H1 (cell line): ENCODE measurements at regions not wholly inside any gene's neighbourhood (a gene's known extent, or its start where the extent isn't known, plus 50 kb on each side); places are given as distances from the start of the nearest gene placed in this dataset.

Experiments used
- CTCF ChIA-PET: fragments of 300-600 bp; sonication (Branson Sonifier 250); formaldehyde crosslinking; loops from one replicate; lab custom pipeline; 2021; ENCODE audit not compliant: partially characterized antibody; lab: Charles Lee
- POLR2A ChIA-PET: fragments of 300-600 bp; sonication (Branson Sonifier 250); formaldehyde crosslinking; loops from one replicate; lab custom pipeline; 2021; ENCODE audit warnings: inconsistent platforms; ENCODE audit not compliant: partially characterized antibody; lab: Charles Lee
- DNase-seq, 2 experiments: peaks; one replicate each; pipeline versions ENCODE4 v3.0.0 to v3.0.0-alpha.2; 2010 to 2022; ENCODE audit warnings: low spot score in 2 of 2, low read depth in 1 of 2, mixed read lengths in 1 of 2
- FAIRE-seq: peaks from 2 replicates; lab custom pipeline; 2011; peaks lifted over from hg19 to GRCh38; lab: Jason Lieb, UNC
- H2AFZ ChIP-seq: 2 replicates; pipeline ENCODE4 v1.8.1; 2012; ENCODE audit warnings: low read length, inconsistent platforms
- H2AK5ac ChIP-seq: 2 replicates; pipeline ENCODE4 v1.6.1; 2013; ENCODE audit warnings: low read depth, low read length
- H2BK120ac ChIP-seq: replicated peaks from 2 replicates; pipeline ENCODE3; 2013; ENCODE audit warnings: low read depth, low read length, inconsistent platforms
- H2BK12ac ChIP-seq: 2 replicates; pipeline ENCODE4 v1.6.1; 2013; ENCODE audit warnings: low read depth, low read length
- H2BK15ac ChIP-seq: 2 replicates; pipeline ENCODE4 v1.6.1; 2013; ENCODE audit warnings: low read length
- H2BK20ac ChIP-seq: 2 replicates; pipeline ENCODE4 v1.6.1; 2013; ENCODE audit warnings: low read length
- H2BK5ac ChIP-seq: 2 replicates; pipeline ENCODE4 v1.6.1; 2013; ENCODE audit warnings: low read depth, low read length
- H3K14ac ChIP-seq: 2 replicates; pipeline ENCODE4 v1.6.1; 2013; ENCODE audit warnings: inconsistent platforms; ENCODE audit not compliant: insufficient read length
- H3K18ac ChIP-seq: 2 replicates; pipeline ENCODE4 v1.6.1; 2013; ENCODE audit warnings: low read length; ENCODE audit errors: extremely low read depth
- H3K23ac ChIP-seq: 2 replicates; pipeline ENCODE4 v1.6.1; 2013; ENCODE audit warnings: inconsistent platforms; ENCODE audit not compliant: insufficient read length
- H3K23me2 ChIP-seq: 2 replicates; pipeline ENCODE4 v1.6.1; 2013; ENCODE audit warnings: low read depth, low read length
- H3K27ac ChIP-seq: 2 replicates; pipeline ENCODE4 v1.6.1; 2011; ENCODE audit warnings: low read depth, low read length, inconsistent platforms
- H3K27me3 ChIP-seq, 4 experiments: replicated peaks in 1 of 4; 1 replicate in 1 of 4; 2 replicates in 3 of 4; pipeline versions ENCODE4 v1.6.1 to v1.8.1; 2011 to 2013; ENCODE audit warnings: low read length in 3 of 4, mild to moderate bottlenecking in 3 of 4, inconsistent platforms in 2 of 4, mixed read lengths in 2 of 4, moderate library complexity in 1 of 4; ENCODE audit not compliant: control insufficient read depth in 3 of 4, insufficient read depth in 3 of 4; ENCODE audit errors: extremely low read depth in 1 of 4
- H3K36me3 ChIP-seq, 4 experiments: 2 replicates each; pipeline versions ENCODE4 v1.6.1 to v1.8.1; 2011 to 2013; ENCODE audit warnings: mild to moderate bottlenecking in 4 of 4, low read length in 3 of 4, moderate library complexity in 2 of 4, control low read depth in 1 of 4, inconsistent platforms in 1 of 4; ENCODE audit not compliant: insufficient read depth in 4 of 4, control insufficient read depth in 2 of 4
- H3K4ac ChIP-seq: replicated peaks from 2 replicates; pipeline ENCODE3; 2013; ENCODE audit warnings: low read length, low read depth, mixed read lengths, inconsistent platforms; ENCODE audit not compliant: insufficient read length
- H3K4me1 ChIP-seq, 4 experiments: replicated peaks in 1 of 4; 1 replicate in 1 of 4; 2 replicates in 3 of 4; pipeline versions ENCODE4 v1.6.1 to v1.8.1; 2011 to 2013; ENCODE audit warnings: low read length in 3 of 4, inconsistent platforms in 2 of 4, mixed read lengths in 1 of 4; ENCODE audit not compliant: insufficient read depth in 4 of 4, control insufficient read depth in 3 of 4
- H3K4me2 ChIP-seq, 2 experiments: 2 replicates each; pipeline versions ENCODE4 v1.6.1 to v1.8.1; 2011 to 2013; ENCODE audit warnings: low read depth in 2 of 2, low read length in 2 of 2, control low read depth in 1 of 2, inconsistent platforms in 1 of 2, mild to moderate bottlenecking in 1 of 2; ENCODE audit not compliant: insufficient read depth in 1 of 2
- H3K4me3 ChIP-seq, 4 experiments: fragments of 200-600, 300-600 bp in 1 of 4; sonication (generic), shearing (Covaris generic), sonication (Bioruptor Twin) in 1 of 4; 2 replicates each; pipeline versions ENCODE4 v1.5.1 to v1.8.1; 2011 to 2016; ENCODE audit warnings: low read length in 4 of 4, low read depth in 3 of 4, control low read depth in 2 of 4, inconsistent platforms in 2 of 4, mild to moderate bottlenecking in 2 of 4, mixed read lengths in 1 of 4, moderate library complexity in 1 of 4; ENCODE audit not compliant: insufficient read depth in 2 of 4; ENCODE audit errors: extremely low read depth in 1 of 4
- H3K56ac ChIP-seq: replicated peaks from 2 replicates; pipeline ENCODE3; 2013; ENCODE audit warnings: low read depth, mild to moderate bottlenecking, mixed read lengths, low read length, inconsistent platforms; ENCODE audit not compliant: insufficient read length
- H3K79me1 ChIP-seq: 2 replicates; pipeline ENCODE4 v1.6.1; 2013; ENCODE audit warnings: low read depth, low read length, control low read depth
- H3K79me2 ChIP-seq, 2 experiments: 2 replicates each; pipeline versions ENCODE4 v1.6.1 to v1.8.1; 2012 to 2013; ENCODE audit warnings: low read length in 2 of 2, mild to moderate bottlenecking in 2 of 2, inconsistent platforms in 1 of 2; ENCODE audit not compliant: insufficient read depth in 2 of 2, control insufficient read depth in 1 of 2
- H3K9ac ChIP-seq, 4 experiments: replicated peaks in 1 of 4; 1 replicate in 1 of 4; 2 replicates in 3 of 4; pipeline versions ENCODE4 v1.6.1 to v1.8.1; 2011 to 2013; ENCODE audit warnings: low read depth in 3 of 4, low read length in 3 of 4, control low read depth in 2 of 4, mild to moderate bottlenecking in 2 of 4, moderate library complexity in 2 of 4, inconsistent platforms in 1 of 4; ENCODE audit errors: extremely low read depth in 1 of 4
- H3K9me3 ChIP-seq, 2 experiments: 2 replicates each; pipeline versions ENCODE4 v1.6.1 to v1.8.1; 2012 to 2013; ENCODE audit warnings: mild to moderate bottlenecking in 2 of 2, moderate library complexity in 2 of 2, control low read depth in 1 of 2, inconsistent platforms in 1 of 2, low read depth in 1 of 2, low read length in 1 of 2, mixed read lengths in 1 of 2; ENCODE audit not compliant: insufficient read depth in 2 of 2
- H4K20me1 ChIP-seq, 2 experiments: replicated peaks in 1 of 2; 2 replicates each; pipeline versions ENCODE3 to v1.8.1; 2011 to 2013; ENCODE audit warnings: inconsistent platforms in 2 of 2, low read length in 2 of 2, mild to moderate bottlenecking in 1 of 2; ENCODE audit not compliant: insufficient read depth in 2 of 2, control insufficient read depth in 1 of 2
- H4K5ac ChIP-seq: 2 replicates; pipeline ENCODE4 v1.6.1; 2013; ENCODE audit warnings: low read length, low read depth, mixed read lengths, inconsistent platforms; ENCODE audit not compliant: insufficient read length
- H4K8ac ChIP-seq: 2 replicates; pipeline ENCODE4 v1.8.0; 2013; ENCODE audit warnings: mild to moderate bottlenecking, moderate library complexity, low read length, inconsistent platforms; ENCODE audit not compliant: insufficient read depth; ENCODE audit errors: extremely low read depth
- H4K91ac ChIP-seq: replicated peaks from 2 replicates; pipeline ENCODE3; 2013; ENCODE audit warnings: low read length, mixed read lengths, inconsistent platforms; ENCODE audit not compliant: insufficient read length
- CEBPB ChIP-seq: IDR thresholded peaks from 2 replicates; pipeline ENCODE4 v1.6.1; 2012; ENCODE audit warnings: low read depth, low read length
- CTBP2 ChIP-seq: IDR thresholded peaks from 2 replicates; pipeline ENCODE4 v1.7.0; 2011; ENCODE audit warnings: borderline replicate concordance, mild to moderate bottlenecking, moderate library complexity, mixed read lengths, low read length; ENCODE audit not compliant: insufficient read depth, insufficient read length
- EGR1 ChIP-seq: IDR thresholded peaks from 2 replicates; pipeline ENCODE4 v1.6.1; 2011; ENCODE audit warnings: low read depth, low read length, borderline replicate concordance
- KDM5A ChIP-seq: fragments of 200-600 bp; IDR thresholded peaks from 2 replicates; pipeline ENCODE4 v1.7.1; 2012; ENCODE audit warnings: mild to moderate bottlenecking, low read length, inconsistent platforms, mixed read lengths
- POLR2AphosphoS5 ChIP-seq: IDR thresholded peaks from 2 replicates; pipeline ENCODE4 v1.6.1; 2011; ENCODE audit warnings: low read depth, low read length
- POU5F1 ChIP-seq: IDR thresholded peaks from 2 replicates; pipeline ENCODE4 v1.6.1; 2011; ENCODE audit warnings: low read depth, mild to moderate bottlenecking, low read length, moderate library complexity
- RNF2 ChIP-seq: fragments of 200-900, 300-1000 bp; sonication (generic); IDR thresholded peaks from 2 replicates; pipeline ENCODE4 v1.7.1; 2016; ENCODE audit warnings: borderline replicate concordance, low read depth, mild to moderate bottlenecking, antibody characterized with exemption, low read length; ENCODE audit not compliant: poor library complexity, severe bottlenecking; ENCODE audit errors: missing control alignments
- SIN3A ChIP-seq, 2 experiments: IDR thresholded peaks in 1 of 2; conservative IDR thresholded peaks in 1 of 2; 2 replicates each; pipeline ENCODE4 v1.6.1; 2011 to 2012; ENCODE audit warnings: low read length in 2 of 2, improper control_type of control experiment in 1 of 2, low read depth in 1 of 2, mild to moderate bottlenecking in 1 of 2
- SIRT6 ChIP-seq: IDR thresholded peaks from one replicate; pipeline ENCODE4 v1.7.1; 2012; ENCODE audit warnings: low read length, inconsistent platforms
- SIX5 ChIP-seq: IDR thresholded peaks from 2 replicates; pipeline ENCODE4 v1.6.1; 2011; ENCODE audit warnings: mild to moderate bottlenecking, low read depth, low read length
- SP1 ChIP-seq: IDR thresholded peaks from 2 replicates; pipeline ENCODE4 v1.6.1; 2011; ENCODE audit warnings: low read depth, low read length
- SP2 ChIP-seq: IDR thresholded peaks from 2 replicates; pipeline ENCODE4 v1.6.1; 2012; ENCODE audit warnings: mild to moderate bottlenecking, low read length, inconsistent platforms
- SP4 ChIP-seq: IDR thresholded peaks from 2 replicates; pipeline ENCODE4 v1.6.1; 2012; ENCODE audit warnings: low read length, inconsistent platforms
- SRF ChIP-seq: IDR thresholded peaks from 2 replicates; pipeline ENCODE4 v1.6.1; 2011; ENCODE audit warnings: mild to moderate bottlenecking, low read depth, low read length, moderate library complexity
- TAF1 ChIP-seq: IDR thresholded peaks from 2 replicates; pipeline ENCODE4 v1.6.1; 2011; ENCODE audit warnings: mild to moderate bottlenecking, low read depth, low read length
- TCF12 ChIP-seq: IDR thresholded peaks from 2 replicates; pipeline ENCODE4 v1.6.1; 2011; ENCODE audit warnings: low read depth, mild to moderate bottlenecking, low read length
- YY1 ChIP-seq: IDR thresholded peaks from 2 replicates; pipeline ENCODE4 v1.6.1; 2011; ENCODE audit warnings: low read depth, mild to moderate bottlenecking, low read length
- WGBS, 2 experiments: shearing (Covaris generic) in 1 of 2; methylation state at CpG; one replicate each; pipeline versions ENCODE4 v1.1.6 to v1.1.7; 2013 to 2015; ENCODE audit warnings: low lambda C conversion rate in 2 of 2, mixed read lengths in 2 of 2, inconsistent platforms in 1 of 2, low coverage in 1 of 2, missing lambda C conversion rate in 1 of 2; ENCODE audit not compliant: insufficient replicate concordance in 2 of 2, insufficient coverage in 1 of 2, insufficient read length in 1 of 2; ENCODE audit errors: extremely low coverage in 1 of 2, missing lambda C conversion rate in 1 of 2; 5-methylcytosine and 5-hydroxymethylcytosine counted together

DNA sequence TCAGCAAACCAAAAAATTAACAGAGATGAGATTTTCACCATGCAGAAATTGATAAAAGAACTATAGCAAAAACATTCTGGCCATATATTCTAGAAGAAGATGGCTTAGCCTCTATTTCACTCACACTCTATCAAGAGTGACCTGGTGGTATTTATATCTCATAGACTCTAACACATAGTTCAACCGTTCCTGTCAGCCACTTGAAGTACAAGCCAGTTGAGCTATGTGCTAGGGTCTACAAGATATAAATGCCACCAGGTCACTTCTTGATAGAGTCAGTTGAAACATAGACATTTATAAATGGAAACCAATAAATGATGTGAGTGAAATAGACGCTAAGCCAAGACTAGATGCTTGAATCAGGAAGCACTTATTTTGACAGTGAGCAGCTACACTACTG is 836.7 kb upstream of the EPHA5 start:
- H3K9me3 ChIP-seq, result peaks cover 0 to under 1% of the 10 kb centered on the region in 2 experiments; a peak in 1 of 4 replicates
- H3K4me1 ChIP-seq, result no peaks in the 10 kb centered on the region
- H3K23me2 ChIP-seq, result no peaks in the 10 kb centered on the region
- 95% methylated on average over 2 of the region's 2 CpGs; no CpG with 5 or more reads in 1 of the 2 experiments for WGBS, 2 experiments
- no peak overlapping the region for H3K27ac ChIP-seq
- no peak overlapping the region for H4K91ac ChIP-seq
- CTCF ChIA-PET, result no interaction called here
- no peak overlapping the region for H2BK120ac ChIP-seq
- no peak for FAIRE-seq
- no peaks in the 10 kb centered on the region for H3K27me3 ChIP-seq
- no peaks in the 10 kb centered on the region for H3K79me2 ChIP-seq
- H4K8ac ChIP-seq, result no peak overlapping the region
- no peak overlapping the region for H3K18ac ChIP-seq
- H2AFZ ChIP-seq, result no peak overlapping the region
- DNase-seq, result no peak
- POLR2A ChIA-PET, result no interaction called here
- no peak overlapping the region for H2BK5ac ChIP-seq
- no peak overlapping the region for H3K23ac ChIP-seq
- H3K4ac ChIP-seq, result no peak overlapping the region
- H3K79me1 ChIP-seq, result no peaks in the 10 kb centered on the region
- H2BK20ac ChIP-seq, result no peak overlapping the region
- H4K20me1 ChIP-seq, result no peaks in the 10 kb centered on the region
- H3K4me3 ChIP-seq, result no peak overlapping the region
- no peak overlapping the region for H4K5ac ChIP-seq
- no peak overlapping the region for H2AK5ac ChIP-seq
- no peak overlapping the region for H3K56ac ChIP-seq
- no peaks in the 10 kb centered on the region for H3K36me3 ChIP-seq
- H3K14ac ChIP-seq, result no peak overlapping the region
- H3K4me2 ChIP-seq, result no peak overlapping the region
- no peak overlapping the region for H2BK12ac ChIP-seq
- no peak overlapping the region for H3K9ac ChIP-seq
- H2BK15ac ChIP-seq, result no peak overlapping the region
- TF ChIP-seq POU5F1 (no peak), RNF2 (no peak), SRF (no peak), POLR2AphosphoS5 (no peak), SIN3A (conservative IDR thresholded peaks at IDR 0.05 in 1 of 2, IDR thresholded peaks at IDR 0.05 in 1 of 2; ENCODE audit: low read depth in 1 of 2, low read length in 2 of 2) (no peak), SP2 (no peak), SIRT6 (no peak), TAF1 (no peak), SP4 (no peak), KDM5A (no peak), CTBP2 (no peak), CEBPB (no peak), SP1 (no peak), SIX5 (no peak), EGR1 (no peak), YY1 (no peak), TCF12 (no peak)
